H1 (cell line): ENCODE measurements at regions not wholly inside any gene's neighbourhood (a gene's known extent, or its start where the extent isn't known, plus 50 kb on each side); places are given as distances from the start of the nearest gene placed in this dataset.

Experiments
- CTCF ChIA-PET: fragments of 300-600 bp; sonication (Branson Sonifier 250); formaldehyde crosslinking; loops from one replicate; lab custom pipeline; 2021; ENCODE audit not compliant: partially characterized antibody; lab: Charles Lee
- POLR2A ChIA-PET: fragments of 300-600 bp; sonication (Branson Sonifier 250); formaldehyde crosslinking; loops from one replicate; lab custom pipeline; 2021; ENCODE audit warnings: inconsistent platforms; ENCODE audit not compliant: partially characterized antibody; lab: Charles Lee
- DNase-seq, 2 experiments: peaks; one replicate each; pipeline versions ENCODE4 v3.0.0 to v3.0.0-alpha.2; 2010 to 2022; ENCODE audit warnings: low spot score in 2 of 2, low read depth in 1 of 2, mixed read lengths in 1 of 2
- FAIRE-seq: peaks from 2 replicates; lab custom pipeline; 2011; peaks lifted over from hg19 to GRCh38; lab: Jason Lieb, UNC
- H2AFZ ChIP-seq: 2 replicates; pipeline ENCODE4 v1.8.1; 2012; ENCODE audit warnings: low read length, inconsistent platforms
- H2AK5ac ChIP-seq: 2 replicates; pipeline ENCODE4 v1.6.1; 2013; ENCODE audit warnings: low read depth, low read length
- H2BK120ac ChIP-seq: replicated peaks from 2 replicates; pipeline ENCODE3; 2013; ENCODE audit warnings: low read depth, low read length, inconsistent platforms
- H2BK12ac ChIP-seq: 2 replicates; pipeline ENCODE4 v1.6.1; 2013; ENCODE audit warnings: low read depth, low read length
- H2BK15ac ChIP-seq: 2 replicates; pipeline ENCODE4 v1.6.1; 2013; ENCODE audit warnings: low read length
- H2BK20ac ChIP-seq: 2 replicates; pipeline ENCODE4 v1.6.1; 2013; ENCODE audit warnings: low read length
- H2BK5ac ChIP-seq: 2 replicates; pipeline ENCODE4 v1.6.1; 2013; ENCODE audit warnings: low read depth, low read length
- H3K14ac ChIP-seq: 2 replicates; pipeline ENCODE4 v1.6.1; 2013; ENCODE audit warnings: inconsistent platforms; ENCODE audit not compliant: insufficient read length
- H3K18ac ChIP-seq: 2 replicates; pipeline ENCODE4 v1.6.1; 2013; ENCODE audit warnings: low read length; ENCODE audit errors: extremely low read depth
- H3K23ac ChIP-seq: 2 replicates; pipeline ENCODE4 v1.6.1; 2013; ENCODE audit warnings: inconsistent platforms; ENCODE audit not compliant: insufficient read length
- H3K23me2 ChIP-seq: 2 replicates; pipeline ENCODE4 v1.6.1; 2013; ENCODE audit warnings: low read depth, low read length
- H3K27ac ChIP-seq: 2 replicates; pipeline ENCODE4 v1.6.1; 2011; ENCODE audit warnings: low read depth, low read length, inconsistent platforms
- H3K27me3 ChIP-seq, 4 experiments: replicated peaks in 1 of 4; 1 replicate in 1 of 4; 2 replicates in 3 of 4; pipeline versions ENCODE4 v1.6.1 to v1.8.1; 2011 to 2013; ENCODE audit warnings: low read length in 3 of 4, mild to moderate bottlenecking in 3 of 4, inconsistent platforms in 2 of 4, mixed read lengths in 2 of 4, moderate library complexity in 1 of 4; ENCODE audit not compliant: control insufficient read depth in 3 of 4, insufficient read depth in 3 of 4; ENCODE audit errors: extremely low read depth in 1 of 4
- H3K36me3 ChIP-seq, 4 experiments: 2 replicates each; pipeline versions ENCODE4 v1.6.1 to v1.8.1; 2011 to 2013; ENCODE audit warnings: mild to moderate bottlenecking in 4 of 4, low read length in 3 of 4, moderate library complexity in 2 of 4, control low read depth in 1 of 4, inconsistent platforms in 1 of 4; ENCODE audit not compliant: insufficient read depth in 4 of 4, control insufficient read depth in 2 of 4
- H3K4ac ChIP-seq: replicated peaks from 2 replicates; pipeline ENCODE3; 2013; ENCODE audit warnings: low read length, low read depth, mixed read lengths, inconsistent platforms; ENCODE audit not compliant: insufficient read length
- H3K4me1 ChIP-seq, 4 experiments: replicated peaks in 1 of 4; 1 replicate in 1 of 4; 2 replicates in 3 of 4; pipeline versions ENCODE4 v1.6.1 to v1.8.1; 2011 to 2013; ENCODE audit warnings: low read length in 3 of 4, inconsistent platforms in 2 of 4, mixed read lengths in 1 of 4; ENCODE audit not compliant: insufficient read depth in 4 of 4, control insufficient read depth in 3 of 4
- H3K4me2 ChIP-seq, 2 experiments: 2 replicates each; pipeline versions ENCODE4 v1.6.1 to v1.8.1; 2011 to 2013; ENCODE audit warnings: low read depth in 2 of 2, low read length in 2 of 2, control low read depth in 1 of 2, inconsistent platforms in 1 of 2, mild to moderate bottlenecking in 1 of 2; ENCODE audit not compliant: insufficient read depth in 1 of 2
- H3K4me3 ChIP-seq, 4 experiments: fragments of 200-600, 300-600 bp in 1 of 4; sonication (generic), shearing (Covaris generic), sonication (Bioruptor Twin) in 1 of 4; 2 replicates each; pipeline versions ENCODE4 v1.5.1 to v1.8.1; 2011 to 2016; ENCODE audit warnings: low read length in 4 of 4, low read depth in 3 of 4, control low read depth in 2 of 4, inconsistent platforms in 2 of 4, mild to moderate bottlenecking in 2 of 4, mixed read lengths in 1 of 4, moderate library complexity in 1 of 4; ENCODE audit not compliant: insufficient read depth in 2 of 4; ENCODE audit errors: extremely low read depth in 1 of 4
- H3K56ac ChIP-seq: replicated peaks from 2 replicates; pipeline ENCODE3; 2013; ENCODE audit warnings: low read depth, mild to moderate bottlenecking, mixed read lengths, low read length, inconsistent platforms; ENCODE audit not compliant: insufficient read length
- H3K79me1 ChIP-seq: 2 replicates; pipeline ENCODE4 v1.6.1; 2013; ENCODE audit warnings: low read depth, low read length, control low read depth
- H3K79me2 ChIP-seq, 2 experiments: 2 replicates each; pipeline versions ENCODE4 v1.6.1 to v1.8.1; 2012 to 2013; ENCODE audit warnings: low read length in 2 of 2, mild to moderate bottlenecking in 2 of 2, inconsistent platforms in 1 of 2; ENCODE audit not compliant: insufficient read depth in 2 of 2, control insufficient read depth in 1 of 2
- H3K9ac ChIP-seq, 4 experiments: replicated peaks in 1 of 4; 1 replicate in 1 of 4; 2 replicates in 3 of 4; pipeline versions ENCODE4 v1.6.1 to v1.8.1; 2011 to 2013; ENCODE audit warnings: low read depth in 3 of 4, low read length in 3 of 4, control low read depth in 2 of 4, mild to moderate bottlenecking in 2 of 4, moderate library complexity in 2 of 4, inconsistent platforms in 1 of 4; ENCODE audit errors: extremely low read depth in 1 of 4
- H3K9me3 ChIP-seq, 2 experiments: 2 replicates each; pipeline versions ENCODE4 v1.6.1 to v1.8.1; 2012 to 2013; ENCODE audit warnings: mild to moderate bottlenecking in 2 of 2, moderate library complexity in 2 of 2, control low read depth in 1 of 2, inconsistent platforms in 1 of 2, low read depth in 1 of 2, low read length in 1 of 2, mixed read lengths in 1 of 2; ENCODE audit not compliant: insufficient read depth in 2 of 2
- H4K20me1 ChIP-seq, 2 experiments: replicated peaks in 1 of 2; 2 replicates each; pipeline versions ENCODE3 to v1.8.1; 2011 to 2013; ENCODE audit warnings: inconsistent platforms in 2 of 2, low read length in 2 of 2, mild to moderate bottlenecking in 1 of 2; ENCODE audit not compliant: insufficient read depth in 2 of 2, control insufficient read depth in 1 of 2
- H4K5ac ChIP-seq: 2 replicates; pipeline ENCODE4 v1.6.1; 2013; ENCODE audit warnings: low read length, low read depth, mixed read lengths, inconsistent platforms; ENCODE audit not compliant: insufficient read length
- H4K8ac ChIP-seq: 2 replicates; pipeline ENCODE4 v1.8.0; 2013; ENCODE audit warnings: mild to moderate bottlenecking, moderate library complexity, low read length, inconsistent platforms; ENCODE audit not compliant: insufficient read depth; ENCODE audit errors: extremely low read depth
- H4K91ac ChIP-seq: replicated peaks from 2 replicates; pipeline ENCODE3; 2013; ENCODE audit warnings: low read length, mixed read lengths, inconsistent platforms; ENCODE audit not compliant: insufficient read length
- ASH2L ChIP-seq: fragments of 200-600, 300-600 bp; sonication (generic); IDR thresholded peaks from one replicate; pipeline ENCODE4 v1.7.1; 2017; ENCODE audit warnings: low read length
- EP300 ChIP-seq, 2 experiments: IDR thresholded peaks; 1 replicate in 1 of 2; 2 replicates in 1 of 2; pipeline ENCODE4 v1.6.1; 2011 to 2012; ENCODE audit warnings: low read depth in 2 of 2, low read length in 2 of 2, mild to moderate bottlenecking in 2 of 2, borderline replicate concordance in 1 of 2, inconsistent platforms in 1 of 2, moderate library complexity in 1 of 2
- GTF2F1 ChIP-seq: IDR thresholded peaks from 2 replicates; pipeline ENCODE4 v1.6.1; 2012; ENCODE audit warnings: low read depth, low read length, improper control_type of control experiment, borderline replicate concordance
- MAFK ChIP-seq: IDR thresholded peaks from 2 replicates; pipeline ENCODE4 v1.6.1; 2012; ENCODE audit warnings: low read depth, mild to moderate bottlenecking, improper control_type of control experiment, low read length
- POU5F1 ChIP-seq: IDR thresholded peaks from 2 replicates; pipeline ENCODE4 v1.6.1; 2011; ENCODE audit warnings: low read depth, mild to moderate bottlenecking, low read length, moderate library complexity
- RBBP5 ChIP-seq: IDR thresholded peaks from 2 replicates; pipeline ENCODE4 v1.7.1; 2012; ENCODE audit warnings: low read depth, mild to moderate bottlenecking, inconsistent platforms, low read length, moderate library complexity, borderline replicate concordance
- TBP ChIP-seq: IDR thresholded peaks from 2 replicates; pipeline ENCODE4 v1.6.1; 2011; ENCODE audit warnings: low read depth, low read length, improper control_type of control experiment
- WGBS, 2 experiments: shearing (Covaris generic) in 1 of 2; methylation state at CpG; one replicate each; pipeline versions ENCODE4 v1.1.6 to v1.1.7; 2013 to 2015; ENCODE audit warnings: low lambda C conversion rate in 2 of 2, mixed read lengths in 2 of 2, inconsistent platforms in 1 of 2, low coverage in 1 of 2, missing lambda C conversion rate in 1 of 2; ENCODE audit not compliant: insufficient replicate concordance in 2 of 2, insufficient coverage in 1 of 2, insufficient read length in 1 of 2; ENCODE audit errors: extremely low coverage in 1 of 2, missing lambda C conversion rate in 1 of 2; 5-methylcytosine and 5-hydroxymethylcytosine counted together

GRCh38 chr12:63445224-63445880, 222.9 kb downstream of the DPY19L2 start:
- Histone ChIP-seq H4K5ac (no peak overlapping the region), H3K27me3 (no peaks in the 10 kb centered on the region), H4K8ac (no peak overlapping the region), H2BK15ac (no peak overlapping the region), H3K4me1 (no peaks in the 10 kb centered on the region), H3K14ac (no peak overlapping the region), H4K91ac (no peak overlapping the region), H2BK20ac (no peak overlapping the region), H3K36me3 (no peaks in the 10 kb centered on the region), H2BK120ac (no peak overlapping the region), H3K27ac (no peak overlapping the region), H3K9me3 (no peaks in the 10 kb centered on the region), H3K4ac (no peak overlapping the region), H3K23ac (no peak overlapping the region), H3K56ac (no peak overlapping the region), H4K20me1 (no peaks in the 10 kb centered on the region), H3K4me3 (no peak overlapping the region), H2BK12ac (no peak overlapping the region), H3K23me2 (no peaks in the 10 kb centered on the region), H3K18ac (no peak overlapping the region), H2AFZ (no peak overlapping the region), H2AK5ac (no peak overlapping the region), H2BK5ac (no peak overlapping the region), H3K4me2 (no peak overlapping the region), H3K9ac (no peak overlapping the region), H3K79me1 (no peaks in the 10 kb centered on the region), H3K79me2 (no peaks in the 10 kb centered on the region)
- FAIRE-seq (no peak), DNase-seq (no peak)
- TF ChIP-seq RBBP5 (no peak), GTF2F1 (no peak), POU5F1 (no peak), EP300 (IDR thresholded peaks at IDR 0.05; ENCODE audit: borderline replicate concordance in 1 of 2, low read depth in 2 of 2, low read length in 2 of 2) (no peak), ASH2L (no peak), MAFK (no peak), TBP (no peak)
- ChIA-PET POLR2A (no interaction called here), CTCF (interaction anchor here (1.0 to 1.5 kb wide), 2 partner anchors 26 to 168 kb away, joined by 3 to 5 read pairs; no protein-coding TSS in a partner anchor)
- 85 to 100% methylated on average over 1 to 3 of the region's 3 CpGs for WGBS, 2 experiments
